ENCODE measurements at regions not wholly inside any gene's neighbourhood (a gene's known extent, or its start where the extent isn't known, plus 50 kb on each side); places are given as distances from the start of the nearest gene placed in this dataset.
"Not testable (repeated sequence)": the region's sequence is repeated elsewhere in the genome, so short reads cannot be mapped to it uniquely, and the experiment has no call there.

DNA sequence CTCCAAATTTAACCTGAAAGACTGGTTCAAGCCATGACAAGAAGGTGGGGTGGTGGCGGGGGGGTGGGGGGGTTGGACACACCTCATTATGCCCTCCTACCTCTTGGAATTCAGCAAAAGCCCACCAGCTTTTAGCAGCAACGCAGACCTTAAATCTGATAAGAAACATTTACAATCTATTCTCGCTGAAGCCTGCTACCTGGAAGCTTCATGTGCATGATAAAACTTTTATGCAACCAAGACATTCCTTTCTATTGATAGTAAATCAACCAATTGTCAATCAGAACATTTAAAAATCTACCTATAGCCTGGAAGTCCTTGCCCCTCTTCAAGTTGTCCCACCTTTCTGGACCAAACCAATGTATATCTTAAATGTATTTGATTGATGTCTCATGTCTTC is 113.6 kb upstream of the FAM98A start:
- no peak for DNase-seq (ENCODE audit: low read depth)

GRCh38 chr2:33709951-33710350 is 110.9 kb upstream of the FAM98A start:
- no peak for DNase-seq (ENCODE audit: low read depth)

- no peak for DNase-seq (ENCODE audit: low read depth)
Measured at GRCh38 chr2:33707312-33707711, 108.2 kb upstream of the FAM98A start.

DNA sequence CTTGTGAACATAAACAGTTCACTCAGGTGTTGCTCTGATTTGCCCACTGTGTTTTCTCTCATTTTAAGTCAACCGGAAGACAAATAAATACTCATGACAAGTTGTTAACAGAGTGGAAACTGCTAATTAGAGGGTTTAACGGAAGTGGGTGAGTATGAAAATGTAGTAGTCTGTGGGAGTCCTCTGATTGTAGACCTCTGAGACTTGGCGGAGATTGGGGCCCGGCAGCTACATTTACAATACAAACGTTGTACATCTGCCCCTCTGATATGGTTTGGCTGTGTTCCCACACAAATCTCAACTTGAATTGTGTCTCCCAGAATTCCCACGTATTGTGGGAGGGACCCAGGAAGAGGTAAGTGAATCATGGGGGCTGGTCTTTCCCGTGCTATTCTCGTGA is 107.3 kb upstream of the FAM98A start:
- no peak for DNase-seq (ENCODE audit: low read depth)

DNA sequence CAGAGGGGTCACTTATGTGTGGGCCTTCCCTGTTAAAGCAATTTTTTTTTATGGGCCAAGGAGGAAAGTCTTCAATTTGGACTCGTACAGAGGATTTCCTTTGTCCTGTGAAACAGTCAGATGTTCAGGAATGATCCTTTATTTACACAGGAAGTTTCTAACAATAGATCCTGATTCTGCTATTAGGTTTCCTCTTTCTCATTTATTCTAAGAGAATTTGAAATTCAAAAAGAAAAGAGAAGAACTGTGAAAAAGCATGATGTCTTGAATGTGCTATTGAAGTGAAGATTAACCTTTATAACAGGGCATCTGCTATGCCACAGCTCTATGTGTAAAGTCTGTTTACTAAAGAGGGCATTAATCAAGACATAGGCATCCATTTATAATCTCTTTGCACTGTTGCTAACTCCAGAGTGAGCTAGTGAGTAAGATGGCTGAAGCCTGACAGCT is 105.3 kb upstream of the FAM98A start:
- DNase-seq (ENCODE audit: low read depth), result peak; percentile 35

DNA sequence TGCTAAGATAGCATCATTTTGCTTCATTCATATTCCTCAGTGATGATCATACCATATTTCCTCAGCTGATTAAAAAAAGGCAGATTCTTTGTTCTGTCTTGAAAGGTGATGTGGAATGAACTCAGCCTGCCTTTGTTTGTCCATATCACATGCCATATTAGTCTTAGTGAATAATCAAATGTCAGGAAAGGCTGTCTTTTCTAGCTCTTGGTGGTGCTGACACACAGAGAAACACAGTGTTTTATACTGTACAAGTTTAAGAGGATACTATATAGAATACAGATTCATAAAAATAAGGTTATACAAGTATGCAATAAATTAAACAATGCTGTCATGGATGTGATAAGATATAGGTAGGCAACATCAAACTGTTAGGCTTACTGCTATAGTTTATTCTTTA is 97.1 kb upstream of the FAM98A start:
- DNase-seq (ENCODE audit: low read depth), result no peak

DNA sequence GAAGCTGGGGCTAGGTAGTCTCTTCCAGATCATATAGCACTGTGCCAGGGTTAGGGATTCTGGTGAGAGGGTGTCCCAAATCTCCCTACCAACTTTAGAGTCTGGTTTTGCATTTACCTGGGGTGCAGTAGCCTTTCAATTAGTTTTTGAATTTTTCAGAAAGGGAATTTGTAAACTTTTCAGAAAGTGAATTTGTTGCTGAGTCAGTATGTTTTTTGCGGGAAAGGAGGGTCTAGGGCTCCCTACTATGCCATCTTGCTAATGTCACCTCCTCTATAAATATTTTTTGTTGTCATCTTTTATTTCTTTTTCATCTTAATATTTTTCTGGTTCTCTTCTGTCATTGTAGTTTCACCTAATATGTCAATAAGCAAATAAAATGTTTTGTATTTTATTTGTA is 95.8 kb upstream of the FAM98A start:
- DNase-seq (ENCODE audit: low read depth), result no peak

DNA sequence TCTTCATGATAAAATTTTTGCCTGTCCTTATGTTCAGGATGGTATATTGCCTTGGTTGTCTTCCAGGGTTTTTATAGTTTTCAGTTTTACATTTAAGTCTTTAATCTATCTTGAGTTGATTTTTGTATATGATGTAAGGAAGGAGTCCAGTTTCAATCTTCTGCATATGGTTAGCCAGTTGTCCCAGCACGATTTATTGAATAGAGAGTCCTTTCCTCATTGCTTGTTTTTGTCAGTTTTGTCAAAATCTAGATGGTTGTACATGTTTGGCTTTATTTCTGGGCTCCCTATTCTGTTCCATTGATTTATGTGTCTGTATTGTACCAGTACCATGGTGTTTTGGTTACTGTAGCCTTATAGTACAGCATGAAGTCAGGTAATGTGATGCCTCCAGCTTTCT is 91.6 kb upstream of the FAM98A start:
- DNase-seq (ENCODE audit: low read depth), result not testable (repeated sequence)

GRCh38 chr2:33681364-33681757 is 82.3 kb upstream of the FAM98A start:
- peak; percentile 53 for DNase-seq (ENCODE audit: low read depth)

DNA sequence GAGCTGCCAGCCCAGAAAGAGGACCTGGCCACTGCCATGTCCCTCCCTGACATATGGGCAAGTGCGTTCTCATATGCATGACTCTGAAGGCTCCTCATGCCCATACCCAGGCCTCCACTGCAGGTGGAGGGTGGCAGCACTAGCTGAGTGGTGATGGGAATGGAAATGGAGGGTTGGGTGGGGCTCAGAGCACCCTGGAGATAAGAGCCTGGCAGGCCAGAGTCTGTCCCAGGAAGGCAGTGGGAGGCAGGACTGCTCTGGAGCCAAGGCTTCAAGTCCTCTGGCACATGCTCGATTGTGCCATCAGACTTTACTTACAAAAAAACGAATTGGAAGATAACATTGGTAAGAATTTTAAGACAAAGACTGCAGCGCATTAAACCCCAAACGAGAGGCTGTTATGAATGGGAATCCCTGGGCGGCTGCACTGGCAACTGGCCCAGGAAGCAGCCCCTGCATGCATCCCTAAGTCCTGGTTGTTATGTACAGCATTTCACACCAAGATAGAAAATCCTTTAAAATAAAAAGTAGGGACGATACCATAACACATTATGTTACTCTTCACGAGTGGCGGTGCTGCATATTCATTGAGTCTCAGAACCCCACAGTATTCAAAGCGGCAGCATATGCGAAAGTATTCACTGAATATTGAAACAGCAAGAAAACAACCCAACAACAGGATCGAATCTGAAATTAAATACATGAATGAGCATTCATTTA is 81.7 kb upstream of the FAM98A start:
- no peak for DNase-seq (ENCODE audit: low read depth)

GRCh38 chr2:33678436-33678835 is 79.3 kb upstream of the FAM98A start:
- peak; percentile 88 for DNase-seq (ENCODE audit: low read depth)

DNA sequence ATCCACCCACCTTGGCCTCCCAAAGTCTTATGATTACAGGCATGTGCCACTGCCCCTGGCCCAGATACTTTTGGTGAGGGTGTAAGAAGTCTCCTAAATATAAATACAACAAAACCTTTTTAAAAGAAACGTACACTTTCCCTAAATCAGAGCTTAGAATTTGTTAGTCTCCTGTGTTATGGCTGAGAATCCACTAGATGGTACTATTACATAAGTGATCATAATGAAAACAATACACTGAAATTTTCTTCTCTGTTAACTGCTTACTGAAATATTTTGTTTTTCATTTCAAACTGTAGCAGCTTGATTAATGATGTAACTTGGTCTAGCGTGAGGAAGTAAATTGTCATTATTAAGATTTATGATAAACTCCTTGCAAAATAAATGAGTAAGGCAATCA is 74.8 kb upstream of the FAM98A start:
- peak; percentile 48 for DNase-seq (ENCODE audit: low read depth)

DNA sequence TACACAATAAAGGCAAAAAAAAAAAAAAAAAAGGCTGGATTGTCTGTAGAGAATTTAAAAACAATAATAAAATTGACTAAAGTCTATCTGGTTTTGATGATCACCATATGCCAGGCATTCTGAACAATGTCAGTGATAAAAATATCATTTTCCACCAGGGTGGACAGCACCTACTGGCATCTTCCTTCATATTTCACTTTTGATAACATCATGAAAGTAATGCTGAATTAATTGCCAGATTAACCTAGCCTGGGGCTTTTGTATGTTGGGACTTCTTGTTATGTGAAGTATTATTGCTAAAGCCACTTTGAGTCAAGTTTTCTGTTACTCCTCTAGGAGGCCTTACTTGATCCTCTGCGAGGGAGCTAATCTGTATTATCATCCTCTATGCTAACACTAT is 73.8 kb upstream of the FAM98A start:
- DNase-seq (ENCODE audit: low read depth), result no peak

- no peak for DNase-seq (ENCODE audit: low read depth)
Measured at GRCh38 chr2:33672389-33672788, 73.3 kb upstream of the FAM98A start.

DNA sequence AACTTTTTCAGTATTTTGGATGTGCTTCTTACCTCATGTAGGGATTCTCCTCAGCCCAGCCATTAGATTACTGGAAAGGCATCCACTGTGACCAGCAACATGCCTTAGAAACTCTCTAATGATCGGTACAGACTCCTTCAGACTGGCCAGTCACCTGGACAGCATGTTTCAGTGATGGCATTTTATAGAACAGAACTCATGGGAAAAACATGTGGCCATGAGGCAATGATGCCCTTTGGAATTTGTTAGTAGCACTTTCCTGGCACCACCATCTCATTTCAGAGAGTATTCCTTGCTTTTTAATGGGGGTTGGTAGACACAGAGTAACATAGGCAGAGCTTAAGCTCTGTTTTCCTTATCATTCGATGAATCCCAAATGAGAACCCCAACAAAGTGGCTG is 72.1 kb upstream of the FAM98A start:
- DNase-seq (ENCODE audit: low read depth), result no peak

GRCh38 chr2:33670392-33670937 is 71.4 kb upstream of the FAM98A start:
- no peak for DNase-seq (ENCODE audit: low read depth)

DNA sequence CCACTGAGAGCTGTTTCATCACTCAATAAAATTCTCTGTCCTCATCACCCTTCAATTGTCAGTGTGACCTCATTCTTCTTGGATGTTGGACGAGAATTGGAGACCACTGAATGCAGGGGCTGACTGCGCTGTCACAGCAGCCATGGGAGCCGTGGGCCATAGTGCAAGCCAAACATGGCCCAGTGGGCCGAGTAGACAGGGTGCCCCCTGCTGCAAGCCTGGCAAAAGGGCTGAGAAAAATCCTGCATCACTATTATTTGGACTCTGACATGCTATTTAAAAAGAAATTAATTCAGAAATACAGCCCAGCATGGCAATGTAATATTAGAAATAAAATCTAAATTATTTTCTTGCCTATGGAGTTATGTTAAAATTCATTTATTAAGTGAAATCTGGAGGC is 67.8 kb upstream of the FAM98A start:
- no peak for DNase-seq (ENCODE audit: low read depth)

DNA sequence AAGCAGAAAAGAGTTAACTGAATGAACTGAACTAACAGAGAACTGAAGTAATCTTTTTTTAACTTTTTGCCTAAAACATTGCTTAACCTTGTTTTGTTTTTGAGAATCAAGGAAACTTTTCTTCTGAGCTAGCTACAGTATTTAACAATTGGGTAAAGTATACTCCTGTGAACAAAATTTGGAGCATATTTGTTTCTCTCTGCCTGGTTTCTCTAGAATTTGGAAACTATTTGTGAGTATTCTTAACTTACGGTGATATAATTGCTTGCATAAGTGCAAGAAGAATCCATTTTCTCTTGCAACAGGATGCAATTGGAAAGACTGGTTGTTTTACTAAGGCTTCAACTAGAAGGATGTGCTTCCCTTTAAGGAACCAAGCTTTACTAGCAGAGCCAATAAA is 65.9 kb upstream of the FAM98A start:
- no peak for DNase-seq (ENCODE audit: low read depth)

- DNase-seq (ENCODE audit: low read depth), result peak; percentile 50
Measured at GRCh38 chr2:33660416-33661123, 61.5 kb upstream of the FAM98A start.

GRCh38 chr2:33655626-33656320 is 56.7 kb upstream of the FAM98A start:
- peak; percentile 66 for DNase-seq (ENCODE audit: low read depth)

- no peak for DNase-seq (ENCODE audit: low read depth)
Measured at GRCh38 chr2:33652830-33653229, 53.7 kb upstream of the FAM98A start.

- no peak for DNase-seq (ENCODE audit: low read depth)
Measured at GRCh38 chr2:33650171-33650570, 51.1 kb upstream of the FAM98A start.
